Lung (tissue), 11 donors: ENCODE measurements at regions not wholly inside any gene's neighbourhood (a gene's known extent, or its start where the extent isn't known, plus 50 kb on each side); places are given as distances from the start of the nearest gene placed in this dataset.
A peak's percentile ranks its signal among the peaks of the same experiment; 100 is the strongest.

Source experiments
- ATAC-seq: fragments of 200-7000 bp; cut with Tn5 transposase; one replicate; pipeline ENCODE4 v1.9.1; 2020; ENCODE audit warnings: moderate number of reproducible peaks; ENCODE audit not compliant: insufficient read depth, low FRiP score
- DNase-seq, 3 donors: peaks; one replicate each; pipeline ENCODE4 v3.0.0-alpha.2; 2013 to 2017
- H3K27ac ChIP-seq, 2 donors: one replicate each; pipeline ENCODE4 v1.5.1; 2013; ENCODE audit warnings: mild to moderate bottlenecking in 2 of 2, moderate library complexity in 2 of 2, control low read depth in 1 of 2, inconsistent platforms in 1 of 2, low read depth in 1 of 2, low read length in 1 of 2
- H3K27me3 ChIP-seq, 3 donors: one replicate each; pipeline ENCODE4 v1.5.1; 2013; ENCODE audit warnings: low read length in 2 of 3; ENCODE audit not compliant: control insufficient read depth in 3 of 3, insufficient read depth in 3 of 3
- H3K36me3 ChIP-seq, 4 donors: one replicate each; pipeline ENCODE4 v1.5.1; 2013; ENCODE audit warnings: low read length in 4 of 4, mild to moderate bottlenecking in 1 of 4, moderate library complexity in 1 of 4; ENCODE audit not compliant: control insufficient read depth in 4 of 4, insufficient read depth in 4 of 4
- H3K4me1 ChIP-seq, 5 donors: one replicate each; pipeline ENCODE4 v1.5.1; 2013; ENCODE audit warnings: low read length in 5 of 5, mild to moderate bottlenecking in 2 of 5, moderate library complexity in 1 of 5; ENCODE audit not compliant: control insufficient read depth in 5 of 5, insufficient read depth in 5 of 5
- H3K4me3 ChIP-seq: one replicate; pipeline ENCODE4 v1.5.1; 2013; ENCODE audit warnings: mild to moderate bottlenecking, control low read depth, moderate library complexity
- H3K9ac ChIP-seq, 2 donors: one replicate each; pipeline ENCODE4 v1.5.1; 2013; ENCODE audit warnings: low read length in 2 of 2, control low read depth in 1 of 2; ENCODE audit not compliant: insufficient read depth in 1 of 2
- H3K9me3 ChIP-seq, 4 donors: one replicate each; pipeline ENCODE4 v1.5.1; 2013; ENCODE audit warnings: low read length in 3 of 4, mild to moderate bottlenecking in 1 of 4, moderate library complexity in 1 of 4; ENCODE audit not compliant: control insufficient read depth in 4 of 4, insufficient read depth in 3 of 4
- CTCF ChIP-seq: IDR thresholded peaks from 2 replicates; pipeline ENCODE4 v1.5.1; 2012; ENCODE audit warnings: mild to moderate bottlenecking; ENCODE audit errors: control extremely low read depth, extremely low read depth
- WGBS, 2 donors: extraction: QIAGEN DNeasy Blood & Tissue Kit; methylation state at CpG; one replicate each; pipeline ENCODE4 v1.1.7; 2013; 5-methylcytosine and 5-hydroxymethylcytosine counted together
- donor health status: control.
- donor health status: control.
- donor health status: Bipolar disorder and iron deficiency.
- donor health status: healthy.
- donor health status: DM: yes; HTN: yes; CAD: no.

GRCh38 chr5:165521816-165522610, 2016.6 kb downstream of the MAT2B start:
- Histone ChIP-seq H3K36me3 (no peaks in the 10 kb centered on the region), H3K4me1 (peaks cover 0 to 2% (median 0%) of the 10 kb centered on the region in 5 donors), H3K4me3 (no peak overlapping the region), H3K9me3 (no peaks in the 10 kb centered on the region), H3K9ac (peak overlapping the region in 1 of 2 donors; percentile 53), H3K27ac (no peak overlapping the region), H3K27me3 (peaks cover 0 to 7% (median 0%) of the 10 kb centered on the region in 3 donors)
- no peak for TF ChIP-seq CTCF
- DNase-seq (peak in 2 of 3 donors; percentile 60 to 75), ATAC-seq (no peak)
- WGBS, 2 donors: 64 to 78% methylated on average over 8 of the region's 8 CpGs

DNA sequence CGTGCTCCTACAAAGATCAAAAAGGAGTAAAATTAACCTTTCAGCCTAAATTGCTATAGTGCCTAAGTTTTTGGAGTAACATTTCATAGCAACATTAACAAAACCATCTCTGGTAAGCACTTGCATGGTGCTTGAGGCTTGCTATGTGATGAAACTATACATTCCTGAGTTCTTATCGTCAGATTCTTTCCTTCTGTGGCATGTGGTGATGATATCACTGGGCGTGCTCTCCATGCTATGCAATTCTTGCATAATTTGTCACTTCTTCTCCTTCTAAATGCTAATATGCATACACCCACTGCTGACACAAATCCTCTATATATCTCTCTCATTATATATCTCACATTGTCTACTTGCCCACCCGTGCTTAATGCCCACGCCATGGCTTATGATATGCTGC, 2019.9 kb downstream of the MAT2B start:
- WGBS, 2 donors: 65 to 67% methylated on average over 5 of the region's 5 CpGs
- Histone ChIP-seq H3K27me3 (peaks cover 0 to 7% (median 0%) of the 10 kb centered on the region in 3 donors), H3K9me3 (peaks cover 0 to 9% (median 2%) of the 10 kb centered on the region in 4 donors), H3K9ac (no peak overlapping the region), H3K36me3 (no peaks in the 10 kb centered on the region), H3K27ac (no peak overlapping the region), H3K4me3 (no peak overlapping the region), H3K4me1 (peaks cover 0 to 2% (median 0%) of the 10 kb centered on the region in 5 donors)
- TF ChIP-seq CTCF: no peak
- DNase-seq: no peak
- ATAC-seq: no peak

DNA sequence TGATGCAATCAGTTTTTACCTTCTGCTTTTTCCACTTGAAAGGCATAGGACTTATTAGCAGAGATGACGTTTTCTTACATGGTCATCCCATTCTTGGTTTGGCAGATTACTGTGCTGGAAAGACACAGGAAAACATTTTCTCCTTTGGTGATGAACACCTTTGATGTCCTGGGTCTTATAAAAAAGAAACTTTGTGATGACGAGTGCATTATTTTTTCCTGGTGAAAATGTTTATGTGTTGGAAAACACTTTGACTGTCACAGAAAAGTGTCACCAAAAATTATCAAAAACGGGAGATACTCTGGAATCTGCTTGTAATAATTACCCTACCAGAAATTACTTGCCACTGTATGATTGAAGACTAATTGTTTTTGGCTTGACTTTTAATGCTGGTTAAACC, 2020.9 kb downstream of the MAT2B start:
- Histone ChIP-seq H3K27ac (no peak overlapping the region), H3K4me3 (no peak overlapping the region)
- WGBS, 2 donors: 82 to 89% methylated on average over 3 of the region's 3 CpGs

More for the DNA sequence above, 2020.9 kb downstream of the MAT2B start:
- DNase-seq (no peak), ATAC-seq (no peak)
- H3K9ac ChIP-seq: no peak overlapping the region
- H3K27me3 ChIP-seq: peaks cover 0 to 3% (median 0%) of the 10 kb centered on the region in 3 donors
- H3K36me3 ChIP-seq: no peaks in the 10 kb centered on the region
- H3K4me1 ChIP-seq: peaks cover 0 to 2% (median 0%) of the 10 kb centered on the region in 5 donors
- H3K9me3 ChIP-seq: peaks cover 0 to 9% (median 2%) of the 10 kb centered on the region in 4 donors
- TF ChIP-seq CTCF: no peak
